ENCODE measurements at regions not wholly inside any gene's neighbourhood (a gene's known extent, or its start where the extent isn't known, plus 50 kb on each side); places are given as distances from the start of the nearest gene placed in this dataset.

DNA sequence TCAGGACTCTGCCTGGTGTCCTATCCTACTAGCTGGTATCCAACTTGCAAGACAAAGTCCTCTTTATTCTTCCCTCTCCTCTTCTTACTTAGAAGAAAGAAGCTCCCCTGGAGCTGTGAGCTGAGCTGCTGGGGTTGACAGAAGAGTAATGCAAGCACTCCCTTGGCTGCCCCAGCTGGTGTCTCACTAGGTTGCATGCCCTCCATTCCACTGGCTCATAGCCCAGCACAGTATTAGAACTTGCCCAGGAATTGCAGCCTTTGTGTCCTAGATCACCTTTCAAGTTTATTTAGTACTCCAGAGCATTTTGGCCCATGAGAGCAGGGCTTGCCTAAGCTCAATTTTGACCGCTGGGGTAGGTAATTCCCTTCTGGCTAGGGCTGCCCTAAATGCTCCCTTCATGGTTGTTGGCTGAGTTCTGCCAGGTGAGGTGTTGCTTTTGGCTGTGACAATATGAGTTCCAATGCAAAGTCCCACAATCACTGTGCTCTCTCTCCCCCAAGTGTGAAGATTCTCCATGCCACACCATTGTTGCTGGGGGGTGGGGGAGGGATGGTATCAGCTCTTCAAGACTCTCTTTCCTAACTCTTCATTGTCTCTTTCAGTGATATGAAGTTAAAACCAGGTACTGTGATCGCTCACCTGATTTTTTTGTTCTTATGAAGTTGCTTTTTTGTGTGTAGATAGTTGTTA is 317.4 kb upstream of the DDHD1 start:
- DNase-seq (ENCODE audit: low read depth, low spot score), result no peak

- DNase-seq (ENCODE audit: low read depth, low spot score), result no peak
Measured at GRCh38 chr14:53468876-53469275, 315.8 kb upstream of the DDHD1 start.

- DNase-seq (ENCODE audit: low read depth, low spot score), result no peak
Measured at GRCh38 chr14:53464376-53464775, 311.3 kb upstream of the DDHD1 start.

DNA sequence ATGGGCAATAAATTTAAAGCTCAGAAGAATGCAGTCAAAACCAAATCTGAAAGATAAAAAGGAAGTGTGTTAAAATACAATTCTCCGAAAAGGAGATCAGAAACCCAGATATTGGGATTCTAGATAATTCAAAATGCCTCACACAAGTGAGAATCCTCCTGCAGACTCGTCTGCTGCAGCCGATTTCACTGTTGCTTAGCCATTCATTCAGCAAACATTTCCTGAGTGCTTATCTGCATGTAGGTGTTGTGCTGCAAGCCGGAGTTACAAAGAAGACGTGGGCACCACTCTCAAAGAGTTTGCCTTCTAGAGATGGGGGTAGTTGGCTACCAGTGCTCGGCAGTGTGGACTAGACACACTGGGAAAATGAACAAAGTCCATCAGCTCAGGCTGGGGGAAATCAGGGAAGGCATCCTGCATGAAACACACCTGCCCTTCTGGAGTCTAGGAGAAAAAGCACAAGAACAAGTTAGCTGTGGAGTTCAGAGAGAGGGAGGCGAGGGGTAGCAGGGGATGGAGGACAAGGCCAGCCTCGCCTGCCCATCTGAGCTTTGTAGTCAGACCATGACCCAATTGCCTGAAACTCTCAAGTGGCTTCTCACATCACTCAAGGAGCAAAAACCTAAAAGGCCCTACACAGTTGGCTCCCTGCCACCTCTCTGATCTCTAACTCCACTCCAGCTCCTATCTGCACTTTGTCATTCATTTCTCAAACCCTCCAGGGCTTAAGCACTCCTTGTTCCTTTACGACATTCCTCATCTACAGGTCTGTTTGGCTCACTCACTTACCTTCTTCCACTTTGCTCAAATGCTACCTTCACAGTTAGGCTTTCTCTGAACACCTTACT is 310.0 kb upstream of the DDHD1 start:
- DNase-seq (ENCODE audit: low read depth, low spot score), result no peak

DNA sequence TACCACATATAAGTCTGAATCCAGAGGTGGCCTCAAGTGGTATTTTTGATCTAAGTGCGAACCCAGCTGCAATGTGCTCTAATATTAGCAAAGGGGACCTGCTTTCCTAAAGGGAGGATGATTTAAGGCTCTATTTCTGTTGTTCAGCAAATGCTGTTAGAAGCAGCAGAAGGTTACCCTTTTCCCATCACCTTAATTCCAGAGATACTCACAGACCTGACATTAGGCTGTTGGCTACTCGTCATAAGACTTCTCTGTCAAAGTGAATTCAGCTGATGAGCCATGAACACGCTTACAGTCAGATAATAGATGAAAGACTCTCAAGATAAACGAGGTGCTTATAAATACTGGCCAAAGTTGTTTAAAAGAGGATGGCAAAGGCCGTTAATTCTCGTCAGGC is 308.7 kb upstream of the DDHD1 start:
- no peak for DNase-seq (ENCODE audit: low read depth, low spot score)

GRCh38 chr14:53460544-53460943 is 307.4 kb upstream of the DDHD1 start:
- no peak for DNase-seq (ENCODE audit: low read depth, low spot score)

GRCh38 chr14:53458368-53458814 is 305.3 kb upstream of the DDHD1 start:
- DNase-seq (ENCODE audit: low read depth, low spot score), result no peak

DNA sequence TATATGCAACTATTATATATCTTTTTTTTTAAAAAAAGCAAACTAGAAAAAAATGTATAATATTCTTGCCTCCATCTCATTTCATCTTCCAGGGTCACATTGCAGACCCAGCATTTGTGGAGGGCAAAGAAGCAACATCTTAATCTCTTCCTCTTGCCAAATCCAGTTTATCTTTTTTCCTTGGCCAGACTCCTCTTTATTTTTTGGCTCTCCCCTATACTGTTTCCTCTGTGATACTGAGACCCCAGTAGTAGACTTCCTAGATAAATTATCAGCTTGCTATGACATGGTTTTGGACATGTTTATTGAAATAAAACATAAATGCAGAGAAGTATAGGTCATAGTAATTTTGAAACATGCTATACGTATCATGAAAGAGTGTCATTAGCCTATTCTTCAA is 303.8 kb upstream of the DDHD1 start:
- DNase-seq (ENCODE audit: low read depth, low spot score), result no peak

GRCh38 chr14:53452005-53452673 is 299.0 kb upstream of the DDHD1 start:
- DNase-seq (ENCODE audit: low read depth, low spot score), result no peak

- DNase-seq (ENCODE audit: low read depth, low spot score), result no peak
Measured at GRCh38 chr14:53450871-53451270, 297.7 kb upstream of the DDHD1 start.

GRCh38 chr14:53448682-53449081 is 295.6 kb upstream of the DDHD1 start:
- DNase-seq (ENCODE audit: low read depth, low spot score), result no peak

DNA sequence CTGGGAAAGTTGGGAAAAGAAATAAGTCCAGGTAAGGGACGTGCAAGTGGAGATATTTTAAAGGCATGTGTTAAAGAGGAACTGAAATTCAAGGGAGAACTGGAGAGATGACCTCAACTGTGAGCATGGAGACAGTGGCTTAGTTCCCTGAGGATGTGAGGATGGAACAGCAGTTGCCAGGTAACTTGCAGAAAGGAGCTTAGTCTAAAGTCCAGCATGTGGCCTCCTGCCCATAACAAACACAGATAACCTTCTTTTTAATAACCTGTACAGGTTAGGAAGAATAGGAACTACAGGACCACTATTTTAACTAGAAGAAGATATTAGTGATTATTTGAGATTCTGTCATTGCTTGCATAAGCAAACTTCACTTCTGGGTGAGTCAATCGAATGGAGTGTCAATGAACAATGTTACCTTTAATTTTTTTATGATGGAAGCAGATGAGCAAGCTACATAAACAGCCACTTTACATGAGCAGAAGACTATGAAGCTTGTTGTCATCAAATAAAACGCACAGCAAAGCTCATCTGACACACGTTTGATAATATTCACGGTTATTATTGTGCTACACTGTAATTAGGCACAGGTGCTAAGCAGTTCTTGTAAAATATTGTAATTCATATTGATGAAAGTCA is 291.7 kb upstream of the DDHD1 start:
- DNase-seq (ENCODE audit: low read depth, low spot score), result no peak

- no peak for DNase-seq (ENCODE audit: low read depth, low spot score)
Measured at GRCh38 chr14:53441789-53442188, 288.7 kb upstream of the DDHD1 start.

- DNase-seq (ENCODE audit: low read depth, low spot score), result no peak
Measured at GRCh38 chr14:53437858-53438257, 284.7 kb upstream of the DDHD1 start.

DNA sequence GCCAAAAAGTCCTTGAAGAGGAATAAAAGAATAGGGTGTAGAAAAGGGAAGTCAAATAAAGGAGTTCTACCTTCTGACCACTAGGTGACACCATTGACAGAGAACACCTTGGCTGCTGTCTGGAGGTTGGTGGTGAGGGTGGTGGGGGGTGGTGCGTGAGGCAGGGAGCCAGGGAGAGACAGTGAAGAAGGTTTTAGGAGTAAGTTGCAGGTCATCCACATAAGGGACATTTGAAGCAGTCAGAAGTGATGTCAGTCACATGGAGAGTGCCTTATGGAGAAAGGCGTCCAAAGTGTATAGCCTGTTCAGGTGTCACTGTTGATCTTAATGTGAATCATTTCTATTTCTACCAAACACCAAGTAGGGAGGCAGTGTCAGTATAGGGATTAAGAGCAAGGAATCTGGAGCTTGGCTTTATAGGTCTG is 279.3 kb upstream of the DDHD1 start:
- no peak for DNase-seq (ENCODE audit: low read depth, low spot score)

DNA sequence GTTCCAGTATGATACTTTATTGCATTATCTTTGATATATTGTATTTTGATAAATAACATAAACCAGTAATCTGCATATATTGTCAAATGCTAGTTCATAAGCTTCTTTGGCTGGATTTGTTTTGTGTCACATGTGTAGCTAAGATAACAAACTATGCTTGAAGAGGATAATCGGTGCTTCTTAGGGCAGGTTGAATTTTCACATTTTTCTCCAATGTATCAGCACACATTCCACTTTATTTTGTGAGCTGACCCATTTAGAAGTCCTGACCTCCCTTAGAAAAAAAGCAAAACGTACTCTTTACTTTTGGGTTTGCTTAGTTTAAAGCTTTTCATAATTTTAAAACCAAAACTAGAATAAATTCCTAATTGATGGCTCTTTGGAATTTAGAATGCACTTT is 277.7 kb upstream of the DDHD1 start:
- DNase-seq (ENCODE audit: low read depth, low spot score), result no peak

- DNase-seq (ENCODE audit: low read depth, low spot score), result no peak
Measured at GRCh38 chr14:53412819-53413675, 259.9 kb upstream of the DDHD1 start.

- no peak for DNase-seq (ENCODE audit: low read depth, low spot score)
Measured at GRCh38 chr14:53411125-53411524, 258.0 kb upstream of the DDHD1 start.

DNA sequence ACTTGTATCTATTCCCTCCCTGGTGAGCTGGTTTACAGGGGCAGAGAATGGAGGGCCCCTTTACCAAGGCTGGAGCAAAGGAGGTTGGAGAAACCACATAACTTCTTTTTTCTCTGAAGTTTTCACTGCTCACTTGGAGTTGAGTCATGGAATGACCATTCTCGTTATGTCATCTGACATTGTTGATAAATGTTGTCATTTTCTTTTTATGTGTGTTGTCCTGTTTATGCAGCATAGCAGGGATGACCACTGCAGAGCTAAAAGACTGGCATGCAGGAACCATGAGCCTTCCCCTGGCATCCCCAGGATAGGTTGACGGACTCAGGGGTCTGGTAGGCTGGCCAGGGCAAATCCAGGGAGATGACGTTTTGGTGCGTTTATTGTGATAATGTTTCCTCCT is 256.8 kb upstream of the DDHD1 start:
- DNase-seq (ENCODE audit: low read depth, low spot score), result no peak

DNA sequence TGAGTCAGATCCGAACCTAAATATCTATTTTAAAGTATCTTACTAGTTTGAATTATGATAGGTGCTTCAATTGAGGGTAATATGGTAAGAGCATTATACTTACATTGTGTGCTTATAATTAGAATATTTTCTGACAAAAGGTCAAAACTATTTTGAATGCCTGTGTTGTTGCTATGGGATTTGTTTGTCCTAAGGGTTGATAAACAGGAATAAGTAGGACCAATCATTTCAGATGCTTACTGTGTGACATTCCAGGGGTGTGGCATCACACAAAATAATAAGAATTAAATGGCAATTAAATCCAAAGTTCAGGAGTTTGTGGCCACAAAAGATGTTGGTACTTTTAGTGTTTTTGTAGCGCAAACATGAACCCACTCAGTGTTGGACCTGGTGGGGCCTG is 256.2 kb upstream of the DDHD1 start:
- DNase-seq (ENCODE audit: low read depth, low spot score), result no peak
